SK-N-SH (cell line): ENCODE measurements at regions not wholly inside any gene's neighbourhood (a gene's known extent, or its start where the extent isn't known, plus 50 kb on each side); places are given as distances from the start of the nearest gene placed in this dataset.
"Not testable (repeated sequence)": the region's sequence is repeated elsewhere in the genome, so short reads cannot be mapped to it uniquely, and the experiment has no call there.

Source experiments
- CTCF ChIA-PET: fragments of 300-600, 350-600 bp; formaldehyde crosslinking; extraction: SDS; loops from one replicate; lab custom pipeline; 2021; lab: Yijun Ruan, JAX
- POLR2A ChIA-PET: fragments of 350-600 bp; sonication (Branson Sonifier 250); formaldehyde crosslinking; extraction: SDS; loops from one replicate; lab custom pipeline; 2020; ENCODE audit warnings: antibody characterized with exemption, inconsistent platforms; lab: Yijun Ruan, JAX
- DNase-seq: peaks from one replicate; pipeline ENCODE4 v3.0.0; 2012
- H2AFZ ChIP-seq: fragments of 200-600 bp; sonication (generic); 2 replicates; pipeline ENCODE4 v1.8.1; 2016; ENCODE audit warnings: antibody characterized with exemption, mild to moderate bottlenecking, low read depth
- H3F3A ChIP-seq: fragments of 200-600 bp; sonication (generic); replicated peaks from 2 replicates; pipeline ENCODE3; 2016; ENCODE audit warnings: antibody characterized with exemption, mild to moderate bottlenecking; ENCODE audit not compliant: insufficient read depth
- H3K27ac ChIP-seq, 2 experiments: fragments of 200-500 bp in 1 of 2; fragments of 200-600 bp in 1 of 2; sonication (Bioruptor generic) in 1 of 2; sonication (generic), shearing (Covaris generic) in 1 of 2; 2 replicates each; pipeline versions ENCODE4 v1.5.1 to v1.6.1; 2014 to 2016; ENCODE audit warnings: low read depth in 2 of 2, inconsistent platforms in 1 of 2, low read length in 1 of 2, mild to moderate bottlenecking in 1 of 2, mixed read lengths in 1 of 2
- H3K27me3 ChIP-seq: fragments of 200-600 bp; sonication (generic), shearing (Covaris generic); 2 replicates; pipeline ENCODE4 v1.6.1; 2016; ENCODE audit warnings: mixed run types; ENCODE audit not compliant: insufficient read depth
- H3K36me3 ChIP-seq, 2 experiments: fragments of 200-500 bp in 1 of 2; fragments of 200-600 bp in 1 of 2; sonication (Bioruptor generic) in 1 of 2; sonication (generic) in 1 of 2; replicated peaks in 1 of 2; 2 replicates each; pipeline versions ENCODE3 to v1.5.1; 2014 to 2016; ENCODE audit warnings: low read length in 1 of 2, mild to moderate bottlenecking in 1 of 2; ENCODE audit not compliant: insufficient read depth in 2 of 2, control insufficient read depth in 1 of 2
- H3K4me1 ChIP-seq, 2 experiments: fragments of 200-500 bp in 1 of 2; fragments of 200-600 bp in 1 of 2; sonication (Bioruptor generic) in 1 of 2; sonication (generic), shearing (Covaris generic) in 1 of 2; 2 replicates each; pipeline versions ENCODE4 v1.5.1 to v1.6.1; 2014 to 2016; ENCODE audit warnings: low read depth in 1 of 2, low read length in 1 of 2, mixed run types in 1 of 2; ENCODE audit not compliant: insufficient read depth in 2 of 2, control insufficient read depth in 1 of 2
- H3K4me2 ChIP-seq: fragments of 200-600 bp; sonication (generic), shearing (Covaris generic); 2 replicates; pipeline ENCODE4 v1.6.1; 2017; ENCODE audit warnings: mixed run types
- H3K4me3 ChIP-seq, 2 experiments: fragments of 200-500 bp in 1 of 2; fragments of 200-600 bp in 1 of 2; sonication (Bioruptor generic) in 1 of 2; sonication (generic), shearing (Covaris generic) in 1 of 2; 2 replicates each; pipeline versions ENCODE4 v1.5.1 to v1.8.1; 2014 to 2016; ENCODE audit warnings: low read depth in 2 of 2, inconsistent platforms in 1 of 2, low read length in 1 of 2, mild to moderate bottlenecking in 1 of 2, mixed read lengths in 1 of 2, moderate library complexity in 1 of 2
- H3K79me2 ChIP-seq: fragments of 200-600 bp; sonication (generic); 2 replicates; pipeline ENCODE4 v1.8.1; 2017; ENCODE audit warnings: mild to moderate bottlenecking; ENCODE audit not compliant: insufficient read depth
- H3K9ac ChIP-seq: fragments of 200-600 bp; sonication (generic); 2 replicates; pipeline ENCODE4 v1.6.1; 2017; ENCODE audit warnings: mixed run types
- H3K9me2 ChIP-seq: fragments of 200-600 bp; sonication (generic); 2 replicates; pipeline ENCODE4 v1.6.1; 2017; ENCODE audit warnings: mixed run types
- H3K9me3 ChIP-seq: fragments of 200-600 bp; sonication (generic); 2 replicates; pipeline ENCODE4 v1.6.1; 2017; ENCODE audit warnings: mixed run types, mild to moderate bottlenecking, moderate library complexity
- H4K20me1 ChIP-seq: fragments of 200-600 bp; sonication (generic); 2 replicates; pipeline ENCODE4 v1.6.1; 2017; ENCODE audit warnings: mild to moderate bottlenecking, mixed run types; ENCODE audit not compliant: insufficient read depth
- ELF1 ChIP-seq: IDR thresholded peaks from 2 replicates; pipeline ENCODE4 v1.4.0; 2012
- EZH2phosphoT487 ChIP-seq: fragments of 200-600 bp; sonication (generic); IDR thresholded peaks from 2 replicates; pipeline ENCODE4 v1.6.1; 2017; ENCODE audit warnings: low read depth, mixed run types, mild to moderate bottlenecking, antibody characterized with exemption, moderate library complexity, borderline replicate concordance
- FOSL2 ChIP-seq: IDR thresholded peaks from 2 replicates; pipeline ENCODE4 v1.4.0; 2012; ENCODE audit warnings: low read depth, mild to moderate bottlenecking, moderate library complexity, borderline replicate concordance
- NFIC ChIP-seq: IDR thresholded peaks from 2 replicates; pipeline ENCODE4 v1.4.0; 2012; ENCODE audit warnings: borderline replicate concordance
- NRF1 ChIP-seq: IDR thresholded peaks from 2 replicates; pipeline ENCODE4 v1.6.1; 2012; ENCODE audit warnings: low read depth, mild to moderate bottlenecking, low read length
- YY1 ChIP-seq: IDR thresholded peaks from 2 replicates; pipeline ENCODE4 v1.4.0; 2012; ENCODE audit warnings: low read depth, mild to moderate bottlenecking
- WGBS: methylation state at CpG from one replicate; pipeline ENCODE4 v1.1.6; 2017; ENCODE audit warnings: low lambda C conversion rate; 5-methylcytosine and 5-hydroxymethylcytosine counted together
- TF ChIP-seq, protein P1 (sequence below): IDR thresholded peaks from 2 replicates; pipeline ENCODE4; 2012
- TF ChIP-seq, protein P2 (sequence below): IDR thresholded peaks from 2 replicates; pipeline ENCODE4 v1.4.0; 2012; ENCODE audit warnings: low read depth, borderline replicate concordance
- TF ChIP-seq, protein P3 (sequence below): fragments of 150-350 bp; IDR thresholded peaks from 2 replicates; pipeline ENCODE4 v1.6.1; 2017; ENCODE audit warnings: antibody characterized with exemption, low read length, low read depth, borderline replicate concordance

DNA sequence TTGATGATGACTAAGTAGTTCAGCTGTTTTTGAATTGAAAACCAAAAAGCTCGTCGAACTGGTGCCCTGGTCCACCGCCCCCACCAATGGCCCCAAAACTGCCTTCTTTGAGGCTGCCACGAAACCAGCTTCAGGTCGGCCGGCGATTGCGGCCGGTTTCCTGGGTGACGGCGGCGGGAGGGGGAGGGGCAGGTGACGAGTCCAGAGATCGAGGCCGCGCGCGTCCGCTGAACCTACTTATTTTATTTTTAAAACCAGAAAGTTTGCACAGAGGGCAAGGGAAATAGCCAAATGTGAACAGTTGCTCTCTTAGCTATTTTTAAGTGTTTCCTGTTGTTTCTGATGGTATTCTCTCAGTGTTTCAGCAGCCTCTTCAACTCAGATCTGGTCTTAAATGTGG is 120.8 kb upstream of the ARMCX2 start:
- H3K9me3 ChIP-seq, H3K9me2 ChIP-seq, H3K79me2 ChIP-seq, H2AFZ ChIP-seq, DNase-seq, H3F3A ChIP-seq, H3K27ac ChIP-seq, H3K9ac ChIP-seq, H3K27me3 ChIP-seq, H3K36me3 ChIP-seq, H4K20me1 ChIP-seq, POLR2A ChIA-PET, H3K4me1 ChIP-seq, H3K4me3 ChIP-seq, H3K4me2 ChIP-seq: not testable (repeated sequence)
- WGBS, result 54% methylated on average over 19 of the region's 19 CpGs
- CTCF ChIA-PET, result interaction anchor here (1.0 kb wide), 1 partner anchor 19 kb away, joined by 3 read pairs; no protein-coding TSS in a partner anchor

DNA sequence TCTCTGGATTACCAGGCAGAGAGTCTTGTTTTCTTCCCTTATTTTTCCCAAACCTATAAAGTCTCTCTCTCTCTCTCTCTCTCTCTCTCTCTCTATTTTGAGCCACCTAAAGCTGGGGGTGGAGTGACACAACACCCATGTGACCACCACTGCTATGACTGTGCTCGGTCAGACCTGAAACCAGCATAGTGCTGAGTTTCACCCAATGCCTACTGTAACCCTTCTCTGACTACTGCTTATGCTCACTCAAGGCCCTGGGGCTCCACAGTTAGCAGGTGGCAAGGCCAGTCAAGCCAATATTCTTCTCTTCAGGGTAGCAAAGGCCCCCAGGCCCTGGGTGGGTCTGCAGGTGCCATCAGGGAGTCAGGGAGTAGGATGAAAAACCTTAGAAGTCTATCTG is 114.7 kb upstream of the ARMCX2 start:
- POLR2A ChIA-PET, result no interaction called here

More for the DNA sequence above, 114.7 kb upstream of the ARMCX2 start:
- H3K4me2 ChIP-seq, result no peak overlapping the region
- H3K4me1 ChIP-seq, result no peaks in the 10 kb centered on the region
- no peak overlapping the region for H3K4me3 ChIP-seq
- H3K9ac ChIP-seq, result no peak overlapping the region
- H3K9me2 ChIP-seq, result no peaks in the 10 kb centered on the region
- TF ChIP-seq NFIC, result no peak
- no peak for TF ChIP-seq NRF1
- TF ChIP-seq, protein P1, sequence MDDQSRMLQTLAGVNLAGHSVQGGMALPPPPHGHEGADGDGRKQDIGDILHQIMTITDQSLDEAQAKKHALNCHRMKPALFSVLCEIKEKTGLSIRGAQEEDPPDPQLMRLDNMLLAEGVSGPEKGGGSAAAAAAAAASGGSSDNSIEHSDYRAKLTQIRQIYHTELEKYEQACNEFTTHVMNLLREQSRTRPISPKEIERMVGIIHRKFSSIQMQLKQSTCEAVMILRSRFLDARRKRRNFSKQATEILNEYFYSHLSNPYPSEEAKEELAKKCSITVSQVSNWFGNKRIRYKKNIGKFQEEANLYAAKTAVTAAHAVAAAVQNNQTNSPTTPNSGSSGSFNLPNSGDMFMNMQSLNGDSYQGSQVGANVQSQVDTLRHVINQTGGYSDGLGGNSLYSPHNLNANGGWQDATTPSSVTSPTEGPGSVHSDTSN, result no peak
- no peak for TF ChIP-seq FOSL2
- no peak for TF ChIP-seq ELF1
- TF ChIP-seq, protein P2, sequence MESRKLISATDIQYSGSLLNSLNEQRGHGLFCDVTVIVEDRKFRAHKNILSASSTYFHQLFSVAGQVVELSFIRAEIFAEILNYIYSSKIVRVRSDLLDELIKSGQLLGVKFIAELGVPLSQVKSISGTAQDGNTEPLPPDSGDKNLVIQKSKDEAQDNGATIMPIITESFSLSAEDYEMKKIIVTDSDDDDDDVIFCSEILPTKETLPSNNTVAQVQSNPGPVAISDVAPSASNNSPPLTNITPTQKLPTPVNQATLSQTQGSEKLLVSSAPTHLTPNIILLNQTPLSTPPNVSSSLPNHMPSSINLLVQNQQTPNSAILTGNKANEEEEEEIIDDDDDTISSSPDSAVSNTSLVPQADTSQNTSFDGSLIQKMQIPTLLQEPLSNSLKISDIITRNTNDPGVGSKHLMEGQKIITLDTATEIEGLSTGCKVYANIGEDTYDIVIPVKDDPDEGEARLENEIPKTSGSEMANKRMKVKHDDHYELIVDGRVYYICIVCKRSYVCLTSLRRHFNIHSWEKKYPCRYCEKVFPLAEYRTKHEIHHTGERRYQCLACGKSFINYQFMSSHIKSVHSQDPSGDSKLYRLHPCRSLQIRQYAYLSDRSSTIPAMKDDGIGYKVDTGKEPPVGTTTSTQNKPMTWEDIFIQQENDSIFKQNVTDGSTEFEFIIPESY, result no peak
- TF ChIP-seq, protein P3, sequence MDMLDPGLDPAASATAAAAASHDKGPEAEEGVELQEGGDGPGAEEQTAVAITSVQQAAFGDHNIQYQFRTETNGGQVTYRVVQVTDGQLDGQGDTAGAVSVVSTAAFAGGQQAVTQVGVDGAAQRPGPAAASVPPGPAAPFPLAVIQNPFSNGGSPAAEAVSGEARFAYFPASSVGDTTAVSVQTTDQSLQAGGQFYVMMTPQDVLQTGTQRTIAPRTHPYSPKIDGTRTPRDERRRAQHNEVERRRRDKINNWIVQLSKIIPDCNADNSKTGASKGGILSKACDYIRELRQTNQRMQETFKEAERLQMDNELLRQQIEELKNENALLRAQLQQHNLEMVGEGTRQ, result no peak
- no peak for TF ChIP-seq YY1
- TF ChIP-seq EZH2phosphoT487, result no peak
- no peaks in the 10 kb centered on the region for H3F3A ChIP-seq
- CTCF ChIA-PET, result no interaction called here
- H4K20me1 ChIP-seq, result no peaks in the 10 kb centered on the region
- no peaks in the 10 kb centered on the region for H3K79me2 ChIP-seq
- H3K36me3 ChIP-seq, result no peaks in the 10 kb centered on the region
- DNase-seq, result no peak
- H3K9me3 ChIP-seq, result 0 out of 2 replicates have a peak, but pooled peaks cover 4% of the 10 kb centered on the region
- H3K27me3 ChIP-seq, result no peaks in the 10 kb centered on the region
- H2AFZ ChIP-seq, result no peak overlapping the region
- 17% methylated on average over 1 of the region's 1 CpG for WGBS
- no peak overlapping the region for H3K27ac ChIP-seq
